ENCODE measurements at regions not wholly inside any gene's neighbourhood (a gene's known extent, or its start where the extent isn't known, plus 50 kb on each side); places are given as distances from the start of the nearest gene placed in this dataset.

DNA sequence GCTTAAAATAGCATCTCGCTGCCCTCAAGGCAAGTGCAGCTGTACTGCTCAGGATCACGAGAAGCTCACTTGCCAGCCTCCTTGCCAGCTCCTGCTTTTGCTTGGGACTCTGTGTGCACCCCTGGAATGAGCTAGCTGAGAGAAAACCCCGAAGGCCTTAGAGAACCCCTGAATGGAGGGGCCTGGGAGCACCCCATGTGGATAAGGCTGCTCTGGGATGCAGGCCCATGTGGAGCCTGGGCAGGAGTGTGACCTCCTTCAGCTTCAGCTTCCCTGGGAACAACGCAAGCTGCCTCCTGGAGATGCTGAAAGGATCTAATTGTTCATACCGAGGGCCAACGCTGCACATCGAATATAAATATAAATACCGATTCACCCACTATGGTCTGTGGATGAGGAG is 109.2 kb downstream of the HSPH1 start:
- DNase-seq (ENCODE audit: extremely low spot score): no peak
- TF ChIP-seq, protein P1, sequence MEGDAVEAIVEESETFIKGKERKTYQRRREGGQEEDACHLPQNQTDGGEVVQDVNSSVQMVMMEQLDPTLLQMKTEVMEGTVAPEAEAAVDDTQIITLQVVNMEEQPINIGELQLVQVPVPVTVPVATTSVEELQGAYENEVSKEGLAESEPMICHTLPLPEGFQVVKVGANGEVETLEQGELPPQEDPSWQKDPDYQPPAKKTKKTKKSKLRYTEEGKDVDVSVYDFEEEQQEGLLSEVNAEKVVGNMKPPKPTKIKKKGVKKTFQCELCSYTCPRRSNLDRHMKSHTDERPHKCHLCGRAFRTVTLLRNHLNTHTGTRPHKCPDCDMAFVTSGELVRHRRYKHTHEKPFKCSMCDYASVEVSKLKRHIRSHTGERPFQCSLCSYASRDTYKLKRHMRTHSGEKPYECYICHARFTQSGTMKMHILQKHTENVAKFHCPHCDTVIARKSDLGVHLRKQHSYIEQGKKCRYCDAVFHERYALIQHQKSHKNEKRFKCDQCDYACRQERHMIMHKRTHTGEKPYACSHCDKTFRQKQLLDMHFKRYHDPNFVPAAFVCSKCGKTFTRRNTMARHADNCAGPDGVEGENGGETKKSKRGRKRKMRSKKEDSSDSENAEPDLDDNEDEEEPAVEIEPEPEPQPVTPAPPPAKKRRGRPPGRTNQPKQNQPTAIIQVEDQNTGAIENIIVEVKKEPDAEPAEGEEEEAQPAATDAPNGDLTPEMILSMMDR (IDR thresholded peaks at IDR 0.05): no peak
- Histone ChIP-seq H3K4me3 (no peak overlapping the region), H3K27me3 (no peaks in the 10 kb centered on the region), H3K9me3 (no peaks in the 10 kb centered on the region), H3K27ac (replicated peaks in 1 of 4) (no peak overlapping the region), H3K4me1 (peaks cover 0 to 2% (median under 1%) of the 10 kb centered on the region in 4 donors), H3K36me3 (no peaks in the 10 kb centered on the region)
- intact Hi-C loops (cut with DNase I): no loop called here
- whole genome bisulfite sequencing: 100% methylated on average over 6 of the region's 8 CpGs

DNA sequence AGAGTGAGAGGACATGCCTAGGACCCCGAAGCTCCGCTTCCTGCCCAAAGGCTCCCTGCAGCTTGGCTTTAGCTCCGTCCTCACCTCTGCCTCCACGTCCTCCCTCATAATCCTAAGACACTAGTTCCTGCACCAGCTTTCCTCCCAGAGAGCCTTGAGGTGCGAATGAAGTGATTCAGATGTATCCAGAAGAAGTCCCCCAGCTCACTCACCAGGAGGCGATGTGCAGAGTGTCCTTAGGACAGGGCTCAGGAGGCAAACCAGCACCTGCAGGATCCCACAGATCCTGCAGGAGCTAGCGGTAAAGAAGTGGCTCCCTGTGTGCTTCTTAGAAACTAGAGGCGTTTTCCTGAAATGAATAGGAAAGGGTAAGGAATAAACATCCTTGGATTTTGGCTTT is 109.7 kb downstream of the HSPH1 start:
- DNase-seq (ENCODE audit: extremely low spot score): no peak
- Histone ChIP-seq H3K4me3 (no peak overlapping the region), H3K9me3 (no peaks in the 10 kb centered on the region), H3K36me3 (no peaks in the 10 kb centered on the region), H3K4me1 (peaks cover 2 to 6% (median 6%) of the 10 kb centered on the region in 4 donors), H3K27ac (replicated peaks in 1 of 4) (no peak overlapping the region), H3K27me3 (no peaks in the 10 kb centered on the region)
- TF ChIP-seq EP300 (IDR thresholded peaks at IDR 0.05): no peak
- TF ChIP-seq, protein P1 (IDR thresholded peaks at IDR 0.05): no peak
- no peak for TF ChIP-seq POLR2AphosphoS5 (IDR thresholded peaks at IDR 0.05)
- TF ChIP-seq POLR2A (IDR thresholded peaks at IDR 0.05; ENCODE audit: low read depth): no peak
- intact Hi-C loops (cut with DNase I): no loop called here
- whole genome bisulfite sequencing: 91% methylated on average over 8 of the region's 8 CpGs

DNA sequence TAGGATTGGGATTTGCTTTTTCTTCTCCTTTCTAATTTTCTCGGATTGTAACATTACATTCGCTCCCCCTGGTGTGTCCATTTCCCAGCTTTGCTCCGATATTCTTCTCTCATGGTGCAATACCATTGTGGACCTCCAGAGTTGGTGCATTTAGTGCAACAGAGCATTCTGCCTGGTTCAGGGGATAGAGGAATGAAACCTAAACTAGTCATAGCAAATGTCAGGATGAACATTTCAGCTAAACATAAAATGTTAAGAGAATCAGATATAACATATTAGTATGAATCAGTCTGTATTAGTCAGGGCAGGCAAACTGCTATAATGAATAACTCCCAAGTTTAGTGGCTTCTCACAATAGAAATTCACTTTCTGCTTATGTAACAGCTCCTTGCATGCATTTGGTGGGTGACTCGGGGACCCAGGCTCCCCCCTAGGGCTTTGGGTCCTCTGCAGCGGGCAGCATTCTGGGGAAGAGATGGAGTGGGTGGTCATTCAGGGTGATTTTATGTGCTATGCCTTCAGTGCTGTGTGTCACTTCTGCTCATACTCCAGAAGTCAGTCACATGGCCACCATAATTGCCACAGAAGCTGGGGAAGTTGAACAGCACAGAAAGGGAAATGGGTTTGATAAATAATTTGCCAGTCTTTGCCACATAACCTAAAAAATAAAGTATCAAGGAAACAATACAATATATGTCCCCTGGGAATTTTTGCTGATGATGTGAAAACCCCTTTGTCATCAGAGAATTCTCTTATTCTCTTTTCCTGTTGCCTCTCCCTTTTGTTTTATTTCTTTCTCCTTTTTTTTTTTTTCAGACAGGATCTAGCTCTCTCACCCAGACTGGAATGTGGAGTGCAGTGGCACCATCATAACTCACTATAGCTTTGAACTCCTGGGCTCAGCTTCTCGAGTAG is 111.0 kb downstream of the HSPH1 start:
- Histone ChIP-seq H3K4me1 (peaks cover 14 to 19% (median 18%) of the 10 kb centered on the region in 4 donors), H3K9me3 (no peaks in the 10 kb centered on the region), H3K36me3 (no peaks in the 10 kb centered on the region), H3K27me3 (no peaks in the 10 kb centered on the region), H3K4me3 (no peak overlapping the region), H3K27ac (replicated peaks in 1 of 4) (no peak overlapping the region)
- intact Hi-C loops (cut with DNase I): no loop called here
- DNase-seq (ENCODE audit: extremely low spot score): no peak
- WGBS: 86% methylated on average over 6 of the region's 6 CpGs
- TF ChIP-seq, protein P1 (IDR thresholded peaks at IDR 0.05): peak in 1 of 3 experiments; percentile 22
- TF ChIP-seq EP300 (IDR thresholded peaks at IDR 0.05): no peak

DNA sequence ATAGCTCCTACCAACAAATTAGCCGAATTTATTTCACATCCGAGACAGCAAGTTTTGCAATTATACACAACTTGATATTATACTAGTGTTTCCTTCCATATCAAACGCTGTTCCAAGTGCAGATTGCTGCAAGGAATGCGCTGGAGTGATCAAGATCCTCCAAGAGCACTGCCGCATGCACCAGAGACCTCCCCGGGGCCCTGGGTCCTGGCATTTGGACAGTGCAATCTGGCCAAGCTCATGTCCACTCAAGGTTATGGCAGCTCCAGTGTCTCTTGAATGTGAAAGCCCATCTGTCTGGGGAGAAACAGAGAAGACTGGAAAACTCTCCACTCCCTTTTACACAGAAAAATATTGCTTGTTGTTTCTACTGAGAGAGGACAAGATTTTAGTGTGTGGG is 111.9 kb downstream of the HSPH1 start:
- WGBS: 71% methylated on average over 6 of the region's 6 CpGs
- Histone ChIP-seq H3K27ac (replicated peaks in 1 of 4) (no peak overlapping the region), H3K27me3 (no peaks in the 10 kb centered on the region), H3K36me3 (no peaks in the 10 kb centered on the region), H3K4me3 (no peak overlapping the region), H3K4me1 (peaks cover 22 to 26% (median 24%) of the 10 kb centered on the region in 4 donors), H3K9me3 (no peaks in the 10 kb centered on the region)
- intact Hi-C loops (cut with DNase I): loop anchor here (10.0 kb wide), 2 partner anchors 245 to 585 kb away; partner anchors contain the start of gene HMGB1
- TF ChIP-seq, protein P1 (IDR thresholded peaks at IDR 0.05): no peak
- TF ChIP-seq EP300 (IDR thresholded peaks at IDR 0.05): no peak
- no peak for TF ChIP-seq POLR2AphosphoS5 (IDR thresholded peaks at IDR 0.05)
- no peak for TF ChIP-seq POLR2A (IDR thresholded peaks at IDR 0.05; ENCODE audit: low read depth)
- DNase-seq (ENCODE audit: extremely low spot score): no peak

Data from esophagus muscularis mucosa (tissue), 4 donors.